Ovary (tissue), 7 donors: ENCODE measurements at regions not wholly inside any gene's neighbourhood (a gene's known extent, or its start where the extent isn't known, plus 50 kb on each side); places are given as distances from the start of the nearest gene placed in this dataset.

ENCODE experiments used
- DNase-seq, 5 donors: peaks; one replicate each; pipeline ENCODE4 v3.0.0-alpha.2; 2019 to 2020
- H3K27ac ChIP-seq, 2 donors: fragments of 200-600 bp; one replicate each; pipeline versions ENCODE4 v1.5.1 to v1.8.0; 2019 to 2022
- H3K27me3 ChIP-seq: fragments of 200-600 bp; one replicate; pipeline ENCODE4 v1.8.0; 2022
- H3K36me3 ChIP-seq: fragments of 200-600 bp; sonication (generic); one replicate; pipeline ENCODE4 v1.5.1; 2019
- H3K4me1 ChIP-seq: one replicate; pipeline ENCODE4 v1.8.1; 2013; ENCODE audit warnings: mild to moderate bottlenecking, moderate library complexity; ENCODE audit not compliant: insufficient read depth
- H3K4me3 ChIP-seq: fragments of 200-600 bp; sonication (generic); one replicate; pipeline ENCODE4 v1.5.1; 2017
- H3K9me3 ChIP-seq, 2 donors: fragments of 200-600 bp in 1 of 2; sonication (generic) in 1 of 2; one replicate each; pipeline versions ENCODE4 v1.5.1 to v1.8.1; 2013 to 2019; ENCODE audit warnings: mild to moderate bottlenecking in 1 of 2, moderate library complexity in 1 of 2
- CTCF ChIP-seq, 3 donors: fragments of 450-650 bp in 2 of 3; fragments of 200-600 bp in 1 of 3; IDR thresholded peaks; one replicate each; pipeline versions ENCODE4 v1.5.1 to v1.8.0; 2016 to 2022; ENCODE audit warnings: antibody characterized with exemption in 3 of 3, mild to moderate bottlenecking in 1 of 3
- EP300 ChIP-seq: sonication (generic); formaldehyde crosslinking; IDR thresholded peaks from one replicate; pipeline ENCODE4 v1.6.1; 2017; ENCODE audit warnings: antibody characterized with exemption
- POLR2A ChIP-seq: fragments of 450-650 bp; IDR thresholded peaks from one replicate; pipeline ENCODE4 v1.6.1; 2017; ENCODE audit warnings: antibody characterized with exemption, mild to moderate bottlenecking, moderate library complexity
- WGBS, 3 donors: extraction: QIAGEN DNeasy Blood & Tissue Kit in 1 of 3; methylation state at CpG; one replicate each; pipeline versions ENCODE4 v1.1.5 to v1.1.7; 2013 to 2017; 5-methylcytosine and 5-hydroxymethylcytosine counted together
- intact Hi-C, 4 donors: fragments of 100-400 bp; cut with DNase I; formaldehyde crosslinking; loops; one replicate each; pipeline versions ENCODE4 v1.11.0 to v1.15.1; 2022 to 2023
- donor health status: DM: no; HTN: no; CAD: no; lungs with moderate emphysema.
- donor health status: DM: no; HTN: no; CAD: no.
- donor health status: Bipolar disorder and iron deficiency.
- donor health status: DM: no; HTN: no; CAD: no.
- donor health status: DM: yes; HTN: yes; CAD: no.

- Histone ChIP-seq H3K4me3 (no peak overlapping the region), H3K27ac (no peak overlapping the region), H3K36me3 (no peaks in the 10 kb centered on the region), H3K27me3 (no peaks in the 10 kb centered on the region), H3K4me1 (no peaks in the 10 kb centered on the region), H3K9me3 (no peaks in the 10 kb centered on the region)
- no peak for TF ChIP-seq POLR2A
- intact Hi-C loops: no loop called here
- 80 to 85% (median 84%) methylated on average over 23 to 24 of the region's 25 CpGs for WGBS, 3 donors
- DNase-seq: no peak
Measured at GRCh38 chr2:239476757-239477585, 76.2 kb upstream of the HDAC4 start.

- Histone ChIP-seq H3K27me3 (no peaks in the 10 kb centered on the region), H3K36me3 (no peaks in the 10 kb centered on the region), H3K4me1 (no peaks in the 10 kb centered on the region), H3K4me3 (no peak overlapping the region), H3K9me3 (no peaks in the 10 kb centered on the region), H3K27ac (no peak overlapping the region)
- WGBS, 3 donors: 62 to 67% (median 67%) methylated on average over 14 of the region's 14 CpGs
- intact Hi-C loops: no loop called here
- TF ChIP-seq POLR2A (no peak), CTCF (IDR thresholded peaks at IDR 0.05) (no peak), EP300 (no peak)
- no peak for DNase-seq
Measured at GRCh38 chr2:239476029-239476756, 75.4 kb upstream of the HDAC4 start.

- H3K36me3 ChIP-seq: no peaks in the 10 kb centered on the region
- no peak overlapping the region for H3K4me3 ChIP-seq
- 71 to 80% (median 73%) methylated on average over 13 of the region's 13 CpGs for WGBS, 3 donors
- TF ChIP-seq EP300 (no peak), POLR2A (no peak), CTCF (IDR thresholded peaks at IDR 0.05) (no peak)
- intact Hi-C loops: no loop called here
- DNase-seq: peak in 1 of 5 donors; percentile 7
- no peaks in the 10 kb centered on the region for H3K4me1 ChIP-seq
- H3K27ac ChIP-seq: no peak overlapping the region
- H3K9me3 ChIP-seq: no peaks in the 10 kb centered on the region
- no peaks in the 10 kb centered on the region for H3K27me3 ChIP-seq
Measured at GRCh38 chr2:239475161-239476028, 74.6 kb upstream of the HDAC4 start.

- WGBS, 3 donors: 87 to 94% (median 92%) methylated on average over 8 of the region's 8 CpGs
- intact Hi-C loops: loop anchor here in 1 of 4 donors (5.0 kb wide), 1 partner anchor 864 kb away; no protein-coding TSS in a partner anchor
- DNase-seq: peak in 1 of 5 donors; percentile 3
Measured at GRCh38 chr2:239473211-239473805, 72.5 kb upstream of the HDAC4 start.

More at GRCh38 chr2:239473211-239473805, 72.5 kb upstream of the HDAC4 start:
- no peaks in the 10 kb centered on the region for H3K36me3 ChIP-seq
- no peak overlapping the region for H3K27ac ChIP-seq
- no peak for TF ChIP-seq EP300
- no peak for TF ChIP-seq CTCF (IDR thresholded peaks at IDR 0.05)
- no peak for TF ChIP-seq POLR2A
- H3K4me1 ChIP-seq: no peaks in the 10 kb centered on the region
- no peak overlapping the region for H3K4me3 ChIP-seq
- H3K27me3 ChIP-seq: no peaks in the 10 kb centered on the region
- H3K9me3 ChIP-seq: no peaks in the 10 kb centered on the region
